ENCODE measurements at regions not wholly inside any gene's neighbourhood (a gene's known extent, or its start where the extent isn't known, plus 50 kb on each side); places are given as distances from the start of the nearest gene placed in this dataset.

GRCh38 chr13:44224450-44225149, 149.0 kb upstream of the SERP2 start:
- DNase-seq, result no peak

- DNase-seq, result no peak
Observed at GRCh38 chr13:44229371-44230030, 144.1 kb upstream of the SERP2 start.

GRCh38 chr13:44230071-44230470, 143.6 kb upstream of the SERP2 start:
- no peak for DNase-seq

- DNase-seq, result no peak
Observed at GRCh38 chr13:44230736-44231135, 142.9 kb upstream of the SERP2 start.

- DNase-seq, result no peak
Observed at GRCh38 chr13:44231786-44232516, 141.7 kb upstream of the SERP2 start.

GRCh38 chr13:44232774-44233173, 140.8 kb upstream of the SERP2 start:
- no peak for DNase-seq

GRCh38 chr13:44234566-44234965, 139.1 kb upstream of the SERP2 start:
- DNase-seq, result no peak

- no peak for DNase-seq
Observed at GRCh38 chr13:44236370-44236769, 137.3 kb upstream of the SERP2 start.

- no peak for DNase-seq
Observed at GRCh38 chr13:44236801-44237207, 136.8 kb upstream of the SERP2 start.

GRCh38 chr13:44237276-44237767, 136.3 kb upstream of the SERP2 start:
- no peak for DNase-seq

GRCh38 chr13:44237881-44238421, 135.7 kb upstream of the SERP2 start:
- no peak for DNase-seq

- no peak for DNase-seq
Observed at GRCh38 chr13:44240611-44241145, 132.9 kb upstream of the SERP2 start.

- no peak for DNase-seq
Observed at GRCh38 chr13:44241638-44242037, 132.0 kb upstream of the SERP2 start.

- DNase-seq, result no peak
Observed at GRCh38 chr13:44242766-44243165, 130.9 kb upstream of the SERP2 start.

- no peak for DNase-seq
Observed at GRCh38 chr13:44243198-44243857, 130.3 kb upstream of the SERP2 start.

GRCh38 chr13:44244288-44244687, 129.3 kb upstream of the SERP2 start:
- no peak for DNase-seq

GRCh38 chr13:44249431-44249836, 124.2 kb upstream of the SERP2 start:
- no peak for DNase-seq

GRCh38 chr13:44252938-44253337, 120.7 kb upstream of the SERP2 start:
- no peak for DNase-seq

- no peak for DNase-seq
Observed at GRCh38 chr13:44255771-44256364, 117.8 kb upstream of the SERP2 start.

GRCh38 chr13:44257796-44258195, 115.8 kb upstream of the SERP2 start:
- DNase-seq, result no peak

- DNase-seq, result peak; percentile 87
Observed at GRCh38 chr13:44259045-44260027, 114.3 kb upstream of the SERP2 start.

All from stimulated activated naive CD4-positive, alpha-beta T cell treated with Interleukin-2 at 50 U/mL for 16 hours (primary cell).